ENCODE measurements at regions not wholly inside any gene's neighbourhood (a gene's known extent, or its start where the extent isn't known, plus 50 kb on each side); places are given as distances from the start of the nearest gene placed in this dataset.

DNA sequence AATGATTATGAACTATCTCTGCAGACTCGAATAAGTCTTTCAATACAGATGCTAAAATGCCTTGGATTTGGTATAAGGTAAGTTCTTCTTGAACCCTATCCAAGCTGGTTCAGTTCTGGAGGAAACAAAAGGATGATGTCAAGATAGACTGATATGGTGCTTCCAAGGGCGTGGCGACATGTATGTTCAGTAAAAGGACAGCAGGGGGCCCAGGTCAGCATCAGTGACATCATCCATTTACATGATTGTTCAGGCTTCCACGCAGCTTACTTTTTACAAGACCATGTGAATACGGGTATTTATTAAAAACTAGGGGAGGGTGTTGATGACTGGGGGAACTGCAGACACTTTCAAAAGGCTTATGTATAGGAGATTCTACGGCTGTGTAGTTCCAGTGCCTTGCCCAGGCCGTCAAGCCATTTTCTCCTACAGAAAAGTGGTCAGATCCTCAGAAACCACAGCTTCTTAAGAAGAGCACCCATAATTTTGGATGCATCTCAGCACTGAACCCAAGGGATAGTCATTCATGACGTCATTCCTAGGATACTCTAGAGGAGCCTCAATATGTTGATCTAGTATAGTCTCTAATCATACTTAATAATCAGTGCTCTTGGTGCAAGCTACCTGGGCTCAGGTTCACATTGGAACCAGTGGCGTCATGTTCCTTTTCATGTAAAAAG is 527.7 kb downstream of the FUT8 start:
- DNase-seq, result no peak
- H3K36me3 ChIP-seq (replicated peaks; ENCODE audit: control insufficient read depth, insufficient read depth, low read length), result no peaks in the 10 kb centered on the region
- H3K4me3 ChIP-seq (ENCODE audit: insufficient read depth, low read depth, low read length), result no peak overlapping the region
- no peaks in the 10 kb centered on the region for H3K27me3 ChIP-seq (ENCODE audit: control insufficient read depth, insufficient read depth, low read length)

DNA sequence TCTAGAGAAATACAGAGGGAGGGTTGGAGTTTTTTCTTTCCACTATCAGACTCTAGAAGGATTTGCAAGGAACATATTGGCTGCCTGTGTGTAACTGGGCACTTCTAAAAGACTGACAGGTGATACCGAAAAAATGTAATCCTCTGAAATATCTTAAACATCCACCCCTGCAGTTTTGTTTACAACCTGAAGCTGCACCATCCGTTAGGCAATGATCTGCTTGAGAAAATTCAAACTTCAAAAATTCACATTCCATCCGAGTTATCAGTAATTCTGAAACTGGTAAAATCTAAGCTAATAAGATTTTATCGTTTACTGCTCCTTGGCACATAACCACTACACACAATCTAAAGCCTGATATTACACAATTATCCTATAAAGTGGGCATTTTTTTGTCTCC is 528.6 kb downstream of the FUT8 start:
- H3K27me3 ChIP-seq (ENCODE audit: control insufficient read depth, insufficient read depth, low read length), result no peaks in the 10 kb centered on the region
- H3K36me3 ChIP-seq (replicated peaks; ENCODE audit: control insufficient read depth, insufficient read depth, low read length), result no peaks in the 10 kb centered on the region
- no peak for DNase-seq
- no peak overlapping the region for H3K4me3 ChIP-seq (ENCODE audit: insufficient read depth, low read depth, low read length)

DNA sequence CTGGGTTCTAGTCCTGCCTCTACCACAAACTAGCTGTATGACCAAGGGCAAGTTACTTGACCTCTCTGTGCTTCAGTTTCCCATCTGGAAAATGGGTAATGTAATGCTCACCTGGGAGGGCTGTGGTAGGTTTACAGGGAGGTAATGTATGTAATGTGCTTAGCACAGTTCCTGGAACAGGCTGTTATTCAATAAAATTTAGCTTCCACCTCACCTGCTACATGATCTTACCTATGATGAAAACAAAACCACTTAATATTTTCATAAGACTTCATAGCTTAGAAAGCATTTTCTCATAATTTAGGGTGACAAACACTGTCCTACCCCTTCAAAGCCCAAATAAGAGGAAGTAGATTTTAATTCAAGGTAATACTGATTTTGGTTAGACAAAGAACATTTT is 530.6 kb downstream of the FUT8 start:
- Histone ChIP-seq H3K27me3 (ENCODE audit: control insufficient read depth, insufficient read depth, low read length) (no peaks in the 10 kb centered on the region), H3K36me3 (replicated peaks; ENCODE audit: control insufficient read depth, insufficient read depth, low read length) (no peaks in the 10 kb centered on the region), H3K4me3 (ENCODE audit: insufficient read depth, low read depth, low read length) (no peak overlapping the region)
- DNase-seq, result no peak

DNA sequence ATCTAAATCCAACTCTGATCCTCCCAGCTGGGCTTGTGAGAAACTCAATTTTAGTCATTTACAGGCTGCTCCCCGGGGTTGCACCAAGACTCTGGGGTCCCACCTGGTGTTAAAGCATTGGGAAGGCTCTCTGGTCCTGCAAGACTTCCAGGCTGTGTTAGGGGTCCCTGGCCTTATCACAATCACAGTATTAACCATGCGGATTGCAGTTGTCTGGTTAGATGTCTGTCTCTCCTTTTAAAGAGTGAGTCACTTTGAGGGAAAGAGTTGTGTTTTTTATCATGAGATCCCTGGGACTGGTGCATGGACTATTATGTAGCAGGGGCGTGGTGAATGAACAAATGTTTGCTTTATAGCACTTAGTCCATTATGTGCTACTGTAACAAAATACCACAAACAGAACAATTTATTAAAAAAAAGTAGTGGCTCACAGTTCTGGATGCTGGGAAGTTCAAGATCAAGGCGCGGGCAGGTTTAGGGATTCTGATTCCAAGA is 531.4 kb downstream of the FUT8 start:
- DNase-seq, result no peak
- Histone ChIP-seq H3K36me3 (replicated peaks; ENCODE audit: control insufficient read depth, insufficient read depth, low read length) (no peaks in the 10 kb centered on the region), H3K4me3 (ENCODE audit: insufficient read depth, low read depth, low read length) (no peak overlapping the region), H3K27me3 (ENCODE audit: control insufficient read depth, insufficient read depth, low read length) (no peaks in the 10 kb centered on the region)

DNA sequence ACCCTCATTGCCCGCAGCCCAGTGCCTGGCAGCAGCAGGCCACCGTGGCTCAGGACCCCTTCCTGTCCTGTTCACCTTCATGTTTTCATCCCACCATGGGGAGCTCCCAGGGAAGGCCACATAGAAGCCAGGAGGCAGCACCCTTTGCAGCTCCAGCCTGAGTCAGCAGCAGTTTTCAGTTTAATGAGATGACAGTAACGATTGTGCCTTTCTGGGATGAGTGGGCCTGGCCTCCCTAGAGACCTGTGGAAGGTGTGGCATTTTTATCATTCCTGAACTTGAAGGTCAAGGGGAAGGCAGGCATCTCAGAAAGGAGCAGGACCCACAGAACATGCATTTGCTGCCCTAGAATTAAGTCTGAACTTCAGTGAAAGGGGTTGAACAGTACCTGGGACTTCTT is 532.8 kb downstream of the FUT8 start:
- no peak overlapping the region for H3K4me3 ChIP-seq (ENCODE audit: insufficient read depth, low read depth, low read length)
- no peak for DNase-seq
- H3K27me3 ChIP-seq (ENCODE audit: control insufficient read depth, insufficient read depth, low read length), result no peaks in the 10 kb centered on the region
- H3K36me3 ChIP-seq (replicated peaks; ENCODE audit: control insufficient read depth, insufficient read depth, low read length), result no peaks in the 10 kb centered on the region

DNA sequence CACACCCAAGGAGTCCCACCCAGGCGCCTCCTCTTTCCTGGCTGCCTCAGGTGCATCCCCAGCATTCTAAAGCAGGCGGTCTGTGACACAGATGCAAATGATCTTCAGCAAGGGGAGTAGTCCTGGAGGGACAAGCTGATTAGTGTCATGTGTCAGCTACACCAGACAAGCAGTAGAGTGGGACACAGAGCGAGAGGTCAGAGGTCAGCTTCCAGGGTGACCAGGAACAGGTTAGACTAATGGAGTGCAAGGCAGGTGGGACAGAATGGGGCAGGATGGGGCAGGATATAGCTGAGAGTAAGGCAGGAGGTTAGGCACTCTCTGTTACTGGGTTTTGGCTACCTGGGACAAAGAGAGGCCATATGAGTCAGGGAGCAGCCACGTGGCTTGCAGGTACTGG is 534.0 kb downstream of the FUT8 start:
- Histone ChIP-seq H3K27me3 (ENCODE audit: control insufficient read depth, insufficient read depth, low read length) (no peaks in the 10 kb centered on the region), H3K4me3 (ENCODE audit: insufficient read depth, low read depth, low read length) (no peak overlapping the region), H3K36me3 (replicated peaks; ENCODE audit: control insufficient read depth, insufficient read depth, low read length) (no peaks in the 10 kb centered on the region)
- DNase-seq, result no peak

DNA sequence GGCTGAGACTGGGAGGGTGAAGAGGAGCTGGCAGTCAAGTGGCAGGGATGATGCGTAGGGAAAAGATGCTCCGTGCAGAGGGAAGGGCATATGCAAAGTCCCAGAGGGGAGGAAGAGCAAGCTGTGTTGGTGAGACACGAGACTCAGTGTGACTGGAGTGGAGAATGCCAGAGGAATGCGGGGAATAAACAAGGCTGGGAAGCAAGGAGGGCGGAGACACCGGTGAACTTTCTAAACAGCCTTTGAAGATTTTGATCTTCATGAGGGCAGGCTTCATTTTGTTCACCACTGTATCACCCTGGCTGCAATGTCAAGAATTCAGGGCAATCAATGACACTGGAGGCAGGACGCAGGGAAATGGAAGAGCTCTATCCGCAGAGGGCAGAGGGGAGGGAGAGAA is 535.8 kb downstream of the FUT8 start:
- Histone ChIP-seq H3K4me3 (ENCODE audit: insufficient read depth, low read depth, low read length) (no peak overlapping the region), H3K36me3 (replicated peaks; ENCODE audit: control insufficient read depth, insufficient read depth, low read length) (no peaks in the 10 kb centered on the region), H3K27me3 (ENCODE audit: control insufficient read depth, insufficient read depth, low read length) (no peaks in the 10 kb centered on the region)
- no peak for DNase-seq

DNA sequence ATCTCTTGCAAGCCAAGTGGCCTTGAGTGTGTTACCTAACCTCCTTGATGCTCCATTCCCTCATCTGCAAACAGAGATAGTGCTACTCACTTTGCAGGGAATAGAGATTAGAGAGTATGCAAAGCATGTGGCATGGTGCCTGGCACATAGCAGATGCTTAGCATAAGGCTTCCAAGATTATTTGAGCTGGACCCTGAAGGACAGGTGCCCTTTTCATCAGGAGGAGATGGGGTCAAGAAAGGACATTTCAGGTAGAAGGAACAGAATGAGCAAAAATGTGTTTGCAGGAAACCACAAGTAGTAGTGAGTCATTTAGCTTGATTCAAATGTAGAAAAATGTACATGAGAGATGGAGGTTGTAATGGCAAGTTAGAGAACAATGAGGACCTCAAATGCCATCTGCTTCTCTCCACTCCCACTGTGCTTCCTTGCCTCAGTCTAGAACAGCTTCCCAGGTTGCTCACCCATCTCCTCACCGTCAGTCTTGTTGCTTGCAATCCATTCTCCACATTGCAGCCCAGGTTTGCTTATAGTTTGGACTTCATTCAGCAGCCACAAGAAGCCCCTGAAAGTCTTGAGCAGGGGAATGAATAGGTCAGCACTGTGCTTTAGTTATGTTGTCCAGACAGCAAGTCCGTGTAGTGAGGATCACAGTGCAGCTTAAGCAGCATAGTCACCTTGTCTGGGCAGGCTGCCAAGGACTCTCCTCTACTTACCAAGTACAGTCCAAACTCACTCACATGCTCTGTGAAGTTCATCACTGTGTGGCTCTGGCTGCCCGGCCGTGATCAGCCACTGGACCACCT is 536.3 kb upstream of the CCDC196 start:
- DNase-seq, result no peak
- Histone ChIP-seq H3K36me3 (replicated peaks; ENCODE audit: control insufficient read depth, insufficient read depth, low read length) (no peaks in the 10 kb centered on the region), H3K27me3 (ENCODE audit: control insufficient read depth, insufficient read depth, low read length) (no peaks in the 10 kb centered on the region), H3K4me3 (ENCODE audit: insufficient read depth, low read depth, low read length) (no peak overlapping the region)

DNA sequence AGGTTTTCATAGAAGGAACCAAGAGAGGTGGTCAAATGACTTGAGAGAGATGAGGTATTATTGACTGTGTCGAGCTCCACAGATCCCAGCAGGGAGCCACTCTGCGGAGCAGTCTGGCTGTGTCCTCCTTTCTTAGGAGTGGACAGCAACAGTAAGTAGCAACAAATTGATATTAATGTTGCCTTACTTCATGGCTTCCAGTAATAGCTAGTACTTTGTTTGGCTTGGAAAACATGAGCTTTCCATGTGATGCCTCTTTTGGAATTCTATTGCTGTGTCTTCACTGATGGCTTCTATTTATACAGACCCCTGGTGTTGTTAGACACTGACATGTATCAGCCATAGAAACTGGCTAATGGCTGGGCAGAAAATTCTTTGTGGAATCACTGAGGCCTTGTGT is 531.2 kb upstream of the CCDC196 start:
- no peak for DNase-seq
- Histone ChIP-seq H3K36me3 (replicated peaks; ENCODE audit: control insufficient read depth, insufficient read depth, low read length) (no peaks in the 10 kb centered on the region), H3K27me3 (ENCODE audit: control insufficient read depth, insufficient read depth, low read length) (no peaks in the 10 kb centered on the region), H3K4me3 (ENCODE audit: insufficient read depth, low read depth, low read length) (no peak overlapping the region)

DNA sequence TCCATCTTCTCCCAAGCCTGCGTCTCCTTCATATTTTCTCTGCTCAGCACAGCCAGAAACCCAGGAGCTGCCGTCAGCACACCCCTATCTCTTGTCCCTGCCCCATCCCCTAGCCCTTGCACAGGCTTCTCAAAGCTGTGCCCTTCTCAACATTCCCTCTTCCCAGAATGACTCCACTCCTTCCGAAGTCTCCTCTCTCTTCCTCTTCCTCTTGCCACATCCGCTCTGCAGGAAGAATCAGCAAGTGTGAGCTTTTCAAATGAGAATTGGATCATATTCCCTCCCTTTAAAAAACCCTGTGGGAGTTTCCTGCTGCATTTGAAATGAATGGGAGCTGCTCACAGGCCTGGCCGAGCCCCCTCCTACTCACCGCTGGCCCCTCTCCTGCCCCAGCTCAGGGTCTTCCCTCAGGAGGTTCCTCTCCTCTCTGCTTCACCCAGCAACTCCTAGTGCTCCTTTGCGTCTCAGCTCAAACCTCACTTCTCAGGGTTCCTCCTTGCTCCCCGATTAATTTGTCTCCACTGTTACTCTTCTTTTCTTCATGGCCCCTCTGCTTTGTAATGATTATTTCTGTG is 528.5 kb upstream of the CCDC196 start:
- DNase-seq, result peak; percentile 49
- H3K4me3 ChIP-seq (ENCODE audit: insufficient read depth, low read depth, low read length), result no peak overlapping the region
- no peaks in the 10 kb centered on the region for H3K36me3 ChIP-seq (replicated peaks; ENCODE audit: control insufficient read depth, insufficient read depth, low read length)
- H3K27me3 ChIP-seq (ENCODE audit: control insufficient read depth, insufficient read depth, low read length), result no peaks in the 10 kb centered on the region

DNA sequence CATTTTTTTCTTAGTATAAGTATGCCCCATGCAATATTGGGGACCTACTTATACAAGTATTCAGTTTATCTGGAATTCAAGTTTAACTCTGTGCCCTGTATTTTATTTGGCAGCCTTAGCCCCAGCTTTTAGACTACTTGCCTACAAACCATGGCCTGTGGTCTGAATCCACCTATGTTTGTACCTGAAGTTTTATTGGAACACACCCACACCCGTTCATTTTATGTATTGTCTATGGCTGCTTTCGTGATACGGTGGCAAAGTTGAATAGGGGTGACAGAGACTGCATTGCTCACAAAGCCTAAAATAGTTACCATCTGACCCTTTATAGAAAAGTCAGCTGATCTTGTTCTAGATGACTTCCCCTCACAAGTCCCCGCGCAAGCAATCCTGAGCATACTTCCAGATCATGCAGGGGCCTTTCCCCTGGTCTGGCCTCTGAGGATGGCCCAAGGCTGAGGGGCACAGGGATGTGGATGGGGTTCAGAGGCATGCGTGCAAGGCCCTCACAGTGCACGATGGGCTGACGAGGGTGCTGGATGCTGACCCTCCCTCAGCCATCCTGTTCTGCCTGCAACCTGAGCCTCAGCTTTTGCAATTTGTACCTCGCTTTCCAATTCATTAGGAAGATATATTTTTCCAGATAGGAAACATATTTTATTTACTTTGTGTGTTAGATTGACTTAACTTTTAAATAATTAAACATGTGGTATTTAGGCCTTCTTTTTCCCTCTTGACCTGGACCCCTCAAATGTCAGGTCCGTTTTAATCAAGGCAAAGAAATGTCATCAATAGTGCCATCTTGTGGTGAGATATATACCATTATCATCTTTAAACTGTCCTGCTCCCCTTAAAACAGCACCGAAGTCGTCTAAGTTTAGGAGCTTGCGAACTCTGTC is 527.3 kb upstream of the CCDC196 start:
- H3K27me3 ChIP-seq (ENCODE audit: control insufficient read depth, insufficient read depth, low read length), result no peaks in the 10 kb centered on the region
- peak; percentile 54 for DNase-seq
- no peak overlapping the region for H3K4me3 ChIP-seq (ENCODE audit: insufficient read depth, low read depth, low read length)
- H3K36me3 ChIP-seq (replicated peaks; ENCODE audit: control insufficient read depth, insufficient read depth, low read length), result no peaks in the 10 kb centered on the region

DNA sequence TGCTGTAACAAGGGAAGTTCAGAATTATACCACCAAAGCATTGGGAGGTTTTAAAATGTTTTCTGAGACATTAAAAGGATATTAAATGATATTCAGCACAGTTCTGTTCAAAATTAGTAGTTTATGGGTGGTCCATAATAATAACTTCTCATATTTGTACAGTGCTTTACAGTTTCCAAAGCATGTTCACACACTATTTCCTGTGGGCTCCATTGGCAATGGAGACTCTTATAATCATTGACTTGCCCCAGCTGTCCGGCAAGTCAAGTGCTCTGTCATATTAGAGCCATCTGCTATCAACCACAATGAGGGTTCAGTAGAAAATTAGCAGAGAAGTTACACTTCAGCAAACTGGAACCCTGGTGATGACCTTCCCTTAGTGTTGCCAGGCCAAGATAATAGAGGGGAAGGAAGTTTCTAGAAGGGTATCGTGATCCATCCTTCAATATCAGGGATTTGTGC is 526.6 kb upstream of the CCDC196 start:
- no peak for DNase-seq
- Histone ChIP-seq H3K27me3 (ENCODE audit: control insufficient read depth, insufficient read depth, low read length) (no peaks in the 10 kb centered on the region), H3K36me3 (replicated peaks; ENCODE audit: control insufficient read depth, insufficient read depth, low read length) (no peaks in the 10 kb centered on the region), H3K4me3 (ENCODE audit: insufficient read depth, low read depth, low read length) (no peak overlapping the region)

DNA sequence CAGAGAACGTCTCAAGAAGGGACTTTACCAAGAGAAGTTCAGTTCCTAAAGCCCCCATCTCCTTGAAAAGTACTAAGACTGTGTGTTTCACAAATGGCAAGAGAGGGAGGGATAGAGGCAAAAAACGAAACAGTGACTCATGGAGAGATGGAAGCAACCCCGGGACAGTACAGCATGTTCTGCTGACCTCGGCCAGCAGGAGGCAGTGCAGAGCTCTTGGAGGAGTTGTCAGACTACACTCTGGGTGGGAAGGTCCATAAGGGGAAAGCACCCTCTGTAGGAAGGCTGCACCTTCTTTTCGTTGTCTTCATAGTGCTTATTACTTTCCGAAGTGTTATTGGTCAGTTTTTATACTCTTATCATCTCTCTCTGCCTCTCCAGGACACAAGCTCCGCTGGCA is 525.2 kb upstream of the CCDC196 start:
- Histone ChIP-seq H3K4me3 (ENCODE audit: insufficient read depth, low read depth, low read length) (no peak overlapping the region), H3K36me3 (replicated peaks; ENCODE audit: control insufficient read depth, insufficient read depth, low read length) (no peaks in the 10 kb centered on the region), H3K27me3 (ENCODE audit: control insufficient read depth, insufficient read depth, low read length) (no peaks in the 10 kb centered on the region)
- DNase-seq, result peak; percentile 71

DNA sequence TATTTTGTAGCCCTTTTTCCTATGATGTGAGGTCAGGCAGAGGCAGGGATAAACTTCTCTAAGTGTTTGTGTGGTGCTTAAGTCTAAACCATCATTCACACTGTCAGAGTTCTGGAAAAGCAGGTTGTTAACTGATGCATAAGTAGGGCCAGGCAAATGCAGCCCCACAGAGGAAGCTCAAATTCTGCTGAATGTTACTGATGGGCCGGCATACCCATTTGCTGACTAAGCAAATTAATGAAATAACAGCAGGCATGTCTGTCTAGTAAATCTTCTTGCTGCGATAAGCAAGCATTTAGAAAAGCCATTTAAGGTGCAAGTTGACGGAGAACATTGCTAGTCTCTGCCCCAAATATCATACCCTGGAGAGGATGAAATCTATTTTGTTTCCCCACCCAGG is 523.2 kb upstream of the CCDC196 start:
- Histone ChIP-seq H3K4me3 (ENCODE audit: insufficient read depth, low read depth, low read length) (no peak overlapping the region), H3K36me3 (replicated peaks; ENCODE audit: control insufficient read depth, insufficient read depth, low read length) (no peaks in the 10 kb centered on the region), H3K27me3 (ENCODE audit: control insufficient read depth, insufficient read depth, low read length) (no peaks in the 10 kb centered on the region)
- DNase-seq, result no peak

Measured in H7 (cell line).